PFSK-1 (cell line): ENCODE measurements at regions not wholly inside any gene's neighbourhood (a gene's known extent, or its start where the extent isn't known, plus 50 kb on each side); places are given as distances from the start of the nearest gene placed in this dataset.

Experiments used
- POLR2AphosphoS5 ChIP-seq: IDR thresholded peaks from 2 replicates; pipeline ENCODE4 v1.6.1; 2012; ENCODE audit warnings: low read depth, mild to moderate bottlenecking, control low read depth, low read length, moderate library complexity
- SIN3A ChIP-seq: IDR thresholded peaks from 2 replicates; pipeline ENCODE4 v1.6.1; 2012; ENCODE audit warnings: mild to moderate bottlenecking, low read length, moderate library complexity, borderline replicate concordance; ENCODE audit not compliant: insufficient read depth
- TAF1 ChIP-seq: IDR thresholded peaks from 2 replicates; pipeline ENCODE4 v1.6.1; 2012; ENCODE audit warnings: low read length, control low read depth, borderline replicate concordance; ENCODE audit not compliant: insufficient read depth

DNA sequence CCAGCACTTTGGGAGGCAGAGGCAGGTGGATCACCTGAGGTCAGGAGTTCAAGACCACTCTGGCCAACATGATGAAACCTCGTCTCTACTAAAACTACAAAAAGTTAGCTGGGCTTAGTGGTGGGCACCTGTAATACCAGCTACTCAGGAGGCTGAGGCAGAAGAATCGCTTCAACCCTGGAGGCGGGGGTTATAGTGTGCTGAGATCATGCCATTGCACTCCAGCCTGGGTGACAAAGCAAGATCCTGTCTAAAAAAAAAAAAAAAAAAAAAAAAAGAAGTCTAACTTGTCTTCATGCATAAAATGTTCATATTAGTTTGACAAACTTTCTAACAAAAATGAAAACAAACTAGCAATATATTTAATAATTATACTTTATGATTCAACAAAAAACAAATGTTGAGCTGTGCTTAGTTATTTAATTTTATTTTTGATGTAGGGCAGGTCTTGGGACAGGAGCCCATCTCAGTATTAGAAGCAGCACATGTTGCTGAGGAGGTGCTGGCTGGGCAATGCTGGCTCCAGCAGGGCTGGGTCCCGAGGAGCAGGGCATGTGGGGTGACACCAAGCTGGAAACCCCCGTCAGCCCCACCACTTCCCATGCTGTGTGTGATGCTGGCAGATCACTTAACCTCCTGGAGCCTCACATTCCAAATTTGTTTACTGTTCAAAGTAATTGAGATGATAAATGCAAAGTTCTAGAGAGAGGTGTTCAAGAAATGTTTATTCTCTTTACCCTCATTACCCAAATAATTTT lies 335.3 kb upstream of the KLF6 start:
- no peak for TF ChIP-seq POLR2AphosphoS5
- TF ChIP-seq TAF1 = no peak
- no peak for TF ChIP-seq SIN3A
